SK-N-SH treated with all-trans-retinoic acid at 6 μM for 48 hours (cell line): ENCODE measurements at regions not wholly inside any gene's neighbourhood (a gene's known extent, or its start where the extent isn't known, plus 50 kb on each side); places are given as distances from the start of the nearest gene placed in this dataset.

Source experiments
- ATAC-seq: fragments of 200-7000 bp; cut with Tn5 transposase; 3 replicates; pipeline ENCODE4 v1.9.1; 2020; ENCODE audit warnings: mild to moderate bottlenecking, moderate library complexity
- ARNTL ChIP-seq: fragments of 450-650 bp; formaldehyde crosslinking; IDR thresholded peaks from 2 replicates; pipeline ENCODE4 v1.5.0; 2020; ENCODE audit warnings: low read depth, mild to moderate bottlenecking, moderate library complexity, borderline replicate concordance
- BACH2 ChIP-seq: fragments of 250-450 bp; sonication (Bioruptor Pico); IDR thresholded peaks from 2 replicates; pipeline ENCODE4 v1.9.0; 2021; ENCODE audit warnings: mild to moderate bottlenecking, borderline replicate concordance
- ESRRG ChIP-seq: fragments of 250-450 bp; sonication (Bioruptor Pico); IDR thresholded peaks from 2 replicates; pipeline ENCODE4 v1.6.1; 2021; ENCODE audit warnings: mild to moderate bottlenecking
- GLIS3 ChIP-seq: fragments of 250-450 bp; sonication (Bioruptor Pico); IDR thresholded peaks from 2 replicates; pipeline ENCODE4 v1.5.0; 2020; ENCODE audit warnings: mild to moderate bottlenecking, moderate library complexity
- ISL1 ChIP-seq: fragments of 250-450 bp; sonication (Bioruptor Pico); IDR thresholded peaks from 2 replicates; pipeline ENCODE4 v2.1.2; 2022; ENCODE audit warnings: mild to moderate bottlenecking, moderate library complexity
- OSR1 ChIP-seq: fragments of 250-450 bp; sonication (Bioruptor Pico); IDR thresholded peaks from 2 replicates; pipeline ENCODE4 v1.8.0; 2022; ENCODE audit warnings: moderate library complexity, mild to moderate bottlenecking, inconsistent platforms
- PPARA ChIP-seq: fragments of 250-450 bp; sonication (Bioruptor Pico); IDR thresholded peaks from 2 replicates; pipeline ENCODE4 v1.5.0; 2020; ENCODE audit warnings: mild to moderate bottlenecking, borderline replicate concordance
- RARB ChIP-seq: fragments of 250-450 bp; sonication (Bioruptor Pico); IDR thresholded peaks from 2 replicates; pipeline ENCODE4 v1.8.0; 2021; ENCODE audit warnings: mild to moderate bottlenecking, moderate library complexity
- SNAI2 ChIP-seq: fragments of 250-450 bp; sonication (Bioruptor Pico); IDR thresholded peaks from 2 replicates; pipeline ENCODE4 v1.5.0; 2020; ENCODE audit warnings: mild to moderate bottlenecking, moderate library complexity
- TCF4 ChIP-seq: fragments of 250-450 bp; sonication (Bioruptor Pico); IDR thresholded peaks from 2 replicates; pipeline ENCODE4 v1.8.0; 2021; ENCODE audit warnings: mild to moderate bottlenecking, moderate library complexity, borderline replicate concordance
- ZC3H10 ChIP-seq: fragments of 250-450 bp; sonication (Bioruptor Pico); IDR thresholded peaks from 2 replicates; pipeline ENCODE4 v1.5.1; 2021; ENCODE audit warnings: mild to moderate bottlenecking, moderate library complexity
- ZFP3 ChIP-seq: fragments of 250-450 bp; sonication (Bioruptor Pico); IDR thresholded peaks from 2 replicates; pipeline ENCODE4 v1.5.0; 2020; ENCODE audit warnings: mild to moderate bottlenecking, moderate library complexity
- ZFP30 ChIP-seq: fragments of 450-650 bp; formaldehyde crosslinking; IDR thresholded peaks from 2 replicates; pipeline ENCODE4 v1.5.0; 2022; ENCODE audit warnings: mild to moderate bottlenecking, moderate library complexity
- ZNF8 ChIP-seq: fragments of 450-650 bp; formaldehyde crosslinking; IDR thresholded peaks from 2 replicates; pipeline ENCODE4 v1.5.0; 2020; ENCODE audit warnings: mild to moderate bottlenecking, moderate library complexity
- TF ChIP-seq, protein P1 (sequence below): fragments of 250-450 bp; sonication (Bioruptor Pico); IDR thresholded peaks from 2 replicates; pipeline ENCODE4 v1.5.0; 2020; ENCODE audit warnings: mild to moderate bottlenecking, moderate library complexity
- TF ChIP-seq, protein P2 (sequence below): fragments of 250-450 bp; sonication (Bioruptor Pico); IDR thresholded peaks from 2 replicates; pipeline ENCODE4 v1.8.0; 2021; ENCODE audit warnings: low read depth, mild to moderate bottlenecking, moderate library complexity, borderline replicate concordance
- TF ChIP-seq, protein P3 (sequence below): fragments of 250-450 bp; sonication (Bioruptor Pico); IDR thresholded peaks from 2 replicates; pipeline ENCODE4 v1.5.1; 2021; ENCODE audit warnings: mild to moderate bottlenecking, moderate library complexity
- TF ChIP-seq, protein P4 (sequence below): fragments of 250-450 bp; sonication (Bioruptor Pico); IDR thresholded peaks from 2 replicates; pipeline ENCODE4 v1.5.1; 2020; ENCODE audit warnings: low read depth, mild to moderate bottlenecking, moderate library complexity

DNA sequence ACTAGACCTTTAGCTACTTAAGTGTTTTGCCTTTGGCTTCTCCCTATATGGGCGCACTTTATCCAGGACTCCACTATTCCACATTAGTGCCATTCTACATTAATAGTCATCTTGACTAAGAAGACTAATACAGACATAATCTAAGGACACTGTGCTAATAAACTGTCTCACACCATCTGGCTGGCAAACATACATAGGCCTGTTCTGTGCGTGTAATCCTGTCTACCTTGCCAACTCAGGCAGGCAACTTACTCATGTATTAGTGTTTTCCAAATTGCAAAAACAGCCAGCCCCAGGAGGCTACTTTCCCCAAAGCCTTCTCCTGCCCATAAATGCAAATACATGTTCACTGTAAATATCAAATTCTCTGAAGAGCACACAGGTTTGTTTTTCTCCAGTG, 587.3 kb downstream of the TMA16 start (continued):
- TF ChIP-seq, protein P1, sequence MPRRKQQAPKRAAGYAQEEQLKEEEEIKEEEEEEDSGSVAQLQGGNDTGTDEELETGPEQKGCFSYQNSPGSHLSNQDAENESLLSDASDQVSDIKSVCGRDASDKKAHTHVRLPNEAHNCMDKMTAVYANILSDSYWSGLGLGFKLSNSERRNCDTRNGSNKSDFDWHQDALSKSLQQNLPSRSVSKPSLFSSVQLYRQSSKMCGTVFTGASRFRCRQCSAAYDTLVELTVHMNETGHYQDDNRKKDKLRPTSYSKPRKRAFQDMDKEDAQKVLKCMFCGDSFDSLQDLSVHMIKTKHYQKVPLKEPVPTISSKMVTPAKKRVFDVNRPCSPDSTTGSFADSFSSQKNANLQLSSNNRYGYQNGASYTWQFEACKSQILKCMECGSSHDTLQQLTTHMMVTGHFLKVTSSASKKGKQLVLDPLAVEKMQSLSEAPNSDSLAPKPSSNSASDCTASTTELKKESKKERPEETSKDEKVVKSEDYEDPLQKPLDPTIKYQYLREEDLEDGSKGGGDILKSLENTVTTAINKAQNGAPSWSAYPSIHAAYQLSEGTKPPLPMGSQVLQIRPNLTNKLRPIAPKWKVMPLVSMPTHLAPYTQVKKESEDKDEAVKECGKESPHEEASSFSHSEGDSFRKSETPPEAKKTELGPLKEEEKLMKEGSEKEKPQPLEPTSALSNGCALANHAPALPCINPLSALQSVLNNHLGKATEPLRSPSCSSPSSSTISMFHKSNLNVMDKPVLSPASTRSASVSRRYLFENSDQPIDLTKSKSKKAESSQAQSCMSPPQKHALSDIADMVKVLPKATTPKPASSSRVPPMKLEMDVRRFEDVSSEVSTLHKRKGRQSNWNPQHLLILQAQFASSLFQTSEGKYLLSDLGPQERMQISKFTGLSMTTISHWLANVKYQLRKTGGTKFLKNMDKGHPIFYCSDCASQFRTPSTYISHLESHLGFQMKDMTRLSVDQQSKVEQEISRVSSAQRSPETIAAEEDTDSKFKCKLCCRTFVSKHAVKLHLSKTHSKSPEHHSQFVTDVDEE (CRISPR knock-in tag): no peak
- no peak for TF ChIP-seq OSR1 (CRISPR knock-in tag)
- no peak for TF ChIP-seq ZC3H10 (CRISPR knock-in tag)
- TF ChIP-seq ZFP30 (CRISPR knock-in tag): no peak
- TF ChIP-seq RARB (CRISPR knock-in tag): no peak

DNA sequence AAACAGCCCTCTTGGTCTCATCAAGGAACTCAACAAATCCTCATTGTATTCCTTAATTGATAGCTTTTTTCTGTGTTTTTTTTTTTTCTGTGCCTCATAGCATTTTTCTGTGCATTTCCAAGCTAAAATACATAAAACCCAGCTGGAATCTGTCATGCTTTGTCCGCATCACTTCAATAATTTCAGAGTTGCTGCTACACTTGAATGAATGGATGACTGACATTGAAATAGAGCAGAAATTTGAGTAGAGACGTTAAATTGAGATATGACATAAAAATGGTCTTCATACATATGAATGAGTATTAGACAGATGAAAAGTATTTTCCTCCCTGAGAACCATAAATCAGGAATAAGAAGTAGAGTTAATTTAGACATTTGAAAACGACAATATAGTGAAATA, 593.2 kb downstream of the TMA16 start:
- ATAC-seq: no peak
- TF ChIP-seq TCF4 (CRISPR knock-in tag) (no peak), SNAI2 (no peak), PPARA (CRISPR knock-in tag) (no peak), ESRRG (CRISPR knock-in tag) (no peak), ISL1 (CRISPR knock-in tag) (no peak), BACH2 (CRISPR knock-in tag) (no peak), ZNF8 (CRISPR knock-in tag) (no peak), ARNTL (CRISPR knock-in tag) (no peak), ZFP3 (no peak), OSR1 (CRISPR knock-in tag) (no peak), ZFP30 (CRISPR knock-in tag) (no peak), ZC3H10 (CRISPR knock-in tag) (no peak), RARB (CRISPR knock-in tag) (no peak)
- TF ChIP-seq, protein P2, sequence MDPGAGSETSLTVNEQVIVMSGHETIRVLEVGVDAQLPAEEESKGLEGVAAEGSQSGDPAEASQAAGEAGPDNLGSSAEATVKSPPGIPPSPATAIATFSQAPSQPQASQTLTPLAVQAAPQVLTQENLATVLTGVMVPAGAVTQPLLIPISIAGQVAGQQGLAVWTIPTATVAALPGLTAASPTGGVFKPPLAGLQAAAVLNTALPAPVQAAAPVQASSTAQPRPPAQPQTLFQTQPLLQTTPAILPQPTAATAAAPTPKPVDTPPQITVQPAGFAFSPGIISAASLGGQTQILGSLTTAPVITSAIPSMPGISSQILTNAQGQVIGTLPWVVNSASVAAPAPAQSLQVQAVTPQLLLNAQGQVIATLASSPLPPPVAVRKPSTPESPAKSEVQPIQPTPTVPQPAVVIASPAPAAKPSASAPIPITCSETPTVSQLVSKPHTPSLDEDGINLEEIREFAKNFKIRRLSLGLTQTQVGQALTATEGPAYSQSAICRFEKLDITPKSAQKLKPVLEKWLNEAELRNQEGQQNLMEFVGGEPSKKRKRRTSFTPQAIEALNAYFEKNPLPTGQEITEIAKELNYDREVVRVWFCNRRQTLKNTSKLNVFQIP: no peak
- TF ChIP-seq, protein P3, sequence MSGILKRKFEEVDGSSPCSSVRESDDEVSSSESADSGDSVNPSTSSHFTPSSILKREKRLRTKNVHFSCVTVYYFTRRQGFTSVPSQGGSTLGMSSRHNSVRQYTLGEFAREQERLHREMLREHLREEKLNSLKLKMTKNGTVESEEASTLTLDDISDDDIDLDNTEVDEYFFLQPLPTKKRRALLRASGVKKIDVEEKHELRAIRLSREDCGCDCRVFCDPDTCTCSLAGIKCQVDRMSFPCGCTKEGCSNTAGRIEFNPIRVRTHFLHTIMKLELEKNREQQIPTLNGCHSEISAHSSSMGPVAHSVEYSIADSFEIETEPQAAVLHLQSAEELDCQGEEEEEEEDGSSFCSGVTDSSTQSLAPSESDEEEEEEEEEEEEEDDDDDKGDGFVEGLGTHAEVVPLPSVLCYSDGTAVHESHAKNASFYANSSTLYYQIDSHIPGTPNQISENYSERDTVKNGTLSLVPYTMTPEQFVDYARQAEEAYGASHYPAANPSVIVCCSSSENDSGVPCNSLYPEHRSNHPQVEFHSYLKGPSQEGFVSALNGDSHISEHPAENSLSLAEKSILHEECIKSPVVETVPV (CRISPR knock-in tag): no peak
- TF ChIP-seq, protein P4, sequence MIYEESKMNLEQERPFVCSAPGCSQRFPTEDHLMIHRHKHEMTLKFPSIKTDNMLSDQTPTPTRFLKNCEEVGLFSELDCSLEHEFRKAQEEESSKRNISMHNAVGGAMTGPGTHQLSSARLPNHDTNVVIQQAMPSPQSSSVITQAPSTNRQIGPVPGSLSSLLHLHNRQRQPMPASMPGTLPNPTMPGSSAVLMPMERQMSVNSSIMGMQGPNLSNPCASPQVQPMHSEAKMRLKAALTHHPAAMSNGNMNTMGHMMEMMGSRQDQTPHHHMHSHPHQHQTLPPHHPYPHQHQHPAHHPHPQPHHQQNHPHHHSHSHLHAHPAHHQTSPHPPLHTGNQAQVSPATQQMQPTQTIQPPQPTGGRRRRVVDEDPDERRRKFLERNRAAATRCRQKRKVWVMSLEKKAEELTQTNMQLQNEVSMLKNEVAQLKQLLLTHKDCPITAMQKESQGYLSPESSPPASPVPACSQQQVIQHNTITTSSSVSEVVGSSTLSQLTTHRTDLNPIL (CRISPR knock-in tag): no peak
- TF ChIP-seq, protein P1 (CRISPR knock-in tag): no peak
- TF ChIP-seq, all 23 proteins: peak for 0

DNA sequence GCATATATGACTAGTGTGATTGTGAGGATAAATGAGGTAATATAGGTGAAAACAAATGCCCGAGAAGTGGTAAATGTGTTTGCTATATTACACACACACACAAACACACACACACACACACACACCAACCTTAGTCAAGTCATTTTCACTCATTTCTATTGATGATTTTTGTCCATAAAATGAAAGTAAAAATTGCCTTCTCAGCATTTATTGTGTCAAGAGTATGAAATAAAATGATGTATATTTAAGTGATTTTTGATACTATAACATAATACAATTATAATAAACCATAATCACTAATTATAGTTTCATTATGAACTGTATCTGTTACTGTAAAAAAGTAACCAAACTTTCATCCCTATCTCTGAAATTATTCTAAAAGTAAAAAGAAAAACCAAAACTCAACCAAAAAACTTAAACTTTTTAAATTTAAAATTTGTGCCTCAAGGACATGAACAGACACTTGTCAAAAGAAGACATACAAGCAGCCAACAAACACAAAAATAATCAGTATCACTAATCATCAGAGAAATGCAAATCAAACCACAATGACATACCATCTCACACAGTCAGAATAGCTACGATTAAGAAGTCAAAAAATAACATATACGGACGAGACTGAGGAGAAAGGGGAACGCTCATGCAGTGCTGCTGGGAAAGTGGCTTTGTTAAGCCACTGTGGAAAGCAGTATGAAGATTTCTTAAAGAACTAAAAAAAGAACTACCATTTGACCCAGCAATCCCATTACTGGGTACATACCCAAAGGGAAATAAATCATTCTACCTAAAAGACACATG, 601.0 kb downstream of the TMA16 start:
- TF ChIP-seq GLIS3 (CRISPR knock-in tag): no peak
- TF ChIP-seq SNAI2: no peak
- no peak for TF ChIP-seq OSR1 (CRISPR knock-in tag)

More for the DNA sequence above, 601.0 kb downstream of the TMA16 start:
- ATAC-seq: no peak
